ENCODE measurements at regions not wholly inside any gene's neighbourhood (a gene's known extent, or its start where the extent isn't known, plus 50 kb on each side); places are given as distances from the start of the nearest gene placed in this dataset.

GRCh38 chr18:57951999-57952774, 91.8 kb upstream of the NEDD4L start:
- CTCF ChIA-PET (ENCODE audit: partially characterized antibody): interaction anchor here (0.7 to 1.0 kb wide), 2 partner anchors 19 to 41 kb away, joined by 3 to 4 read pairs; no protein-coding TSS in a partner anchor
- no peak overlapping the region for H4K5ac ChIP-seq (ENCODE audit: insufficient read length, low read depth, low read length)
- TF ChIP-seq POU5F1 (IDR thresholded peaks at IDR 0.05; ENCODE audit: low read depth, low read length) (no peak), ATF2 (IDR thresholded peaks at IDR 0.05; ENCODE audit: low read length) (no peak), RXRA (IDR thresholded peaks at IDR 0.05; ENCODE audit: insufficient read depth, low read depth, low read length) (no peak), POLR2A (IDR thresholded peaks at IDR 0.05; ENCODE audit: control extremely low read depth in 1 of 2, low read depth in 2 of 2, low read length in 2 of 2) (no peak), JUND (IDR thresholded peaks at IDR 0.05; ENCODE audit: low read length) (no peak), SIRT6 (IDR thresholded peaks at IDR 0.05; ENCODE audit: low read length) (no peak), ZNF274 (IDR thresholded peaks at IDR 0.05; ENCODE audit: borderline replicate concordance, extremely low read depth, low read length) (no peak), TEAD4 (IDR thresholded peaks at IDR 0.05; ENCODE audit: low read depth, low read length) (no peak), SRF (IDR thresholded peaks at IDR 0.05; ENCODE audit: low read depth, low read length) (no peak), EP300 (IDR thresholded peaks at IDR 0.05; ENCODE audit: borderline replicate concordance in 1 of 2, low read depth in 2 of 2, low read length in 2 of 2) (no peak), MAFK (IDR thresholded peaks at IDR 0.05; ENCODE audit: low read depth, low read length) (no peak), HDAC6 (IDR thresholded peaks at IDR 0.05; ENCODE audit: low read depth, low read length) (no peak)

More at GRCh38 chr18:57951999-57952774, 91.8 kb upstream of the NEDD4L start:
- Histone ChIP-seq H3K4me1 (replicated peaks in 1 of 4; ENCODE audit: control insufficient read depth in 3 of 4, insufficient read depth in 4 of 4, low read length in 3 of 4) (no peaks in the 10 kb centered on the region), H3K14ac (ENCODE audit: insufficient read length) (no peak overlapping the region), H3K79me2 (ENCODE audit: control insufficient read depth in 1 of 2, insufficient read depth in 2 of 2, low read length in 2 of 2) (no peaks in the 10 kb centered on the region), H3K23ac (ENCODE audit: insufficient read length) (no peak overlapping the region), H3K27ac (ENCODE audit: low read depth, low read length) (no peak overlapping the region), H4K91ac (replicated peaks; ENCODE audit: insufficient read length, low read length) (no peak overlapping the region), H3K4me3 (ENCODE audit: extremely low read depth in 1 of 4, insufficient read depth in 2 of 4, low read depth in 3 of 4, low read length in 4 of 4) (no peak overlapping the region), H3K4me2 (ENCODE audit: insufficient read depth in 1 of 2, low read depth in 2 of 2, low read length in 2 of 2) (no peak overlapping the region), H2AK5ac (ENCODE audit: low read depth, low read length) (no peak overlapping the region), H3K18ac (ENCODE audit: extremely low read depth, low read length) (no peak overlapping the region), H3K79me1 (ENCODE audit: low read depth, low read length) (no peaks in the 10 kb centered on the region), H3K4ac (replicated peaks; ENCODE audit: insufficient read length, low read depth, low read length) (no peak overlapping the region), H3K56ac (replicated peaks; ENCODE audit: insufficient read length, low read depth, low read length) (no peak overlapping the region), H2AFZ (ENCODE audit: low read length) (no peak overlapping the region), H4K20me1 (replicated peaks in 1 of 2; ENCODE audit: control insufficient read depth in 1 of 2, insufficient read depth in 2 of 2, low read length in 2 of 2) (no peaks in the 10 kb centered on the region), H3K9ac (replicated peaks in 1 of 4; ENCODE audit: extremely low read depth in 1 of 4, low read depth in 3 of 4, low read length in 3 of 4) (no peak overlapping the region), H2BK120ac (replicated peaks; ENCODE audit: low read depth, low read length) (no peak overlapping the region), H3K23me2 (ENCODE audit: low read depth, low read length) (no peaks in the 10 kb centered on the region), H2BK15ac (ENCODE audit: low read length) (no peak overlapping the region), H3K36me3 (ENCODE audit: control insufficient read depth in 2 of 4, insufficient read depth in 4 of 4, low read length in 3 of 4) (no peaks in the 10 kb centered on the region), H2BK20ac (ENCODE audit: low read length) (no peak overlapping the region), H4K8ac (ENCODE audit: extremely low read depth, insufficient read depth, low read length) (no peak overlapping the region), H2BK12ac (ENCODE audit: low read depth, low read length) (no peak overlapping the region), H2BK5ac (ENCODE audit: low read depth, low read length) (no peak overlapping the region), H3K27me3 (replicated peaks in 1 of 4; ENCODE audit: control insufficient read depth in 3 of 4, extremely low read depth in 1 of 4, insufficient read depth in 3 of 4, low read length in 3 of 4) (0 out of 7 replicates have a peak, but pooled peaks cover 0 to 2% (median 0%) of the 10 kb centered on the region in 4 experiments), H3K9me3 (ENCODE audit: insufficient read depth in 2 of 2, low read depth in 1 of 2, low read length in 1 of 2) (no peaks in the 10 kb centered on the region)
- DNase-seq (ENCODE audit: low read depth in 1 of 2, low spot score in 2 of 2) (no peak), FAIRE-seq (no peak)
- POLR2A ChIA-PET (ENCODE audit: partially characterized antibody): no interaction called here
- 91% methylated on average over 10 of the region's 10 CpGs; no CpG with 5 or more reads in 1 of the 2 experiments for WGBS, 2 experiments (ENCODE audit: extremely low coverage in 1 of 2, insufficient coverage in 1 of 2, insufficient read length in 1 of 2, insufficient replicate concordance in 2 of 2, low coverage in 1 of 2, low lambda C conversion rate in 2 of 2, missing lambda C conversion rate in 1 of 2)
